ENCODE measurements at regions not wholly inside any gene's neighbourhood (a gene's known extent, or its start where the extent isn't known, plus 50 kb on each side); places are given as distances from the start of the nearest gene placed in this dataset.
"Not testable (repeated sequence)": the region's sequence is repeated elsewhere in the genome, so short reads cannot be mapped to it uniquely, and the experiment has no call there.

DNA sequence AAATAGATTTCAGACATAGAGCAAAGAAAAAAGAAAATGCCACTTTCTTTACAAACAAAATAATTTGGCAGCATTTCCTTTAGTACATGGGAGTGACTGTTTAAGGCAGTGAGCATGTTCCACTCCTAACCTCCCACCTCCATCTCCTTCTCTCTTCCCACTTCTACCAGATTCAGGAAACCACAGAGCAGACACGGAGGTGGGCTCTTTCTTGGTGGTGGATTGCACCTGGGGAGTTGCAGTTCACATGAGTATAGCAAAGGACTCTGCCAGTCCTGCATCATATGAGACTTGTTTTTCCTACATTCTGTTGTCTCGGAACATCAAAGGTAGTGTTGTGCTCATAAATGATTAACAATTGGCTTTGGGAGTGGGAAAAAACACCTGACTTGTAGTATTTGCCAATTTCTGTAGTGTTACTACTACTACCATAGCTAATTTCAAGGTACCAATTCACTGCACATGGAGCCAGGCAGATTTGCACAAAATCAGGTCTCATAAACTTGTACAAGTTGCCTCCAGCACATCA is 137.2 kb downstream of the SPP2 start:
- Mint-ChIP-seq H3K27me3 (peaks cover 17% of the 10 kb centered on the region), H3K4me3 (no peak overlapping the region), H3K27ac (no peak overlapping the region), H3K9me3 (ENCODE audit: low read depth) (peaks cover 2% of the 10 kb centered on the region), H3K36me3 (peaks cover 2% of the 10 kb centered on the region), H3K4me1 (peaks cover 2% of the 10 kb centered on the region)
- CTCF ChIA-PET: no interaction called here
- DNase-seq: no peak
- no peak for ATAC-seq

DNA sequence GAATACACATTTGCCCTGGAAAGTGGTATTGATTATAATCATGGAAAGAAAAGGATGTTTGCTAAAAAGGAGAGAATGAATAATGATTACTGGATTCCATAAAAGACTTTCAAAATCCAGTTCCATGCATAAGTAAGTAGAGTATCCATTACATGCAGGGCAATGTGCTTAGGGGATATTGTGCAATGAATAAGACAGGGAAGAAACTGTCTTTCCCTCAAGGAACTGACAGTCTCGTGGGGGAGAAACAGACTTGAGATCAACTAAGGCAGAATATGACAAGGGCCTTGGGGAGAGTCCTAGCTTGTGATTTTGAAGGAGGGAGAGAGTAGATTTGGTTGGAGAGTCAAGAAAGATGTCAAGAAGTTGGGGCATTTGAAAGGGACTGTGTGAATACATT is 130.6 kb downstream of the SPP2 start:
- H3K4me3 Mint-ChIP-seq: no peak overlapping the region
- peaks cover 37% of the 10 kb centered on the region for H3K27me3 Mint-ChIP-seq
- DNase-seq (no peak), ATAC-seq (no peak)
- CTCF ChIA-PET: no interaction called here
- H3K27ac Mint-ChIP-seq: no peak overlapping the region
- H3K4me1 Mint-ChIP-seq: peaks cover 2% of the 10 kb centered on the region
- H3K36me3 Mint-ChIP-seq: no peaks in the 10 kb centered on the region
- no peaks in the 10 kb centered on the region for H3K9me3 Mint-ChIP-seq (ENCODE audit: low read depth)

DNA sequence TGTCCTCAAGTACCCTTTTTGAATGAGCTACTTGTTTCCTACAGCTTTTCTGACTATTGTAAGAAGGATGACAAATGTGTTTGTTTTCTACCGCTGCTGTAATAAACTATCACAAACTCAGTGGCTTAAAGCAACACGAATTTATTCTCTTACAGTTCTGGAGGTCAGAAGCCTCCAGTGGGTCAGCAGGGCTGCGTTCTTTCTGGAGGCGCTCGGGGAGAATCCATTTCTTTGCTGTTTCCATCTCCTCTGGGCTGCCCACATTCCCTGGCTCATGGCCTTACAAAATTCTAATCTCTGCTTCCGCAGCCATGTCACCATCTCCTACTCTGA is 128.5 kb downstream of the SPP2 start:
- CTCF ChIA-PET: no interaction called here
- H3K27me3 Mint-ChIP-seq: peaks cover 27% of the 10 kb centered on the region
- no peak overlapping the region for H3K4me3 Mint-ChIP-seq
- DNase-seq (no peak), ATAC-seq (no peak)
- peaks cover under 1% of the 10 kb centered on the region for H3K4me1 Mint-ChIP-seq
- no peaks in the 10 kb centered on the region for H3K9me3 Mint-ChIP-seq (ENCODE audit: low read depth)
- H3K36me3 Mint-ChIP-seq: no peaks in the 10 kb centered on the region
- no peak overlapping the region for H3K27ac Mint-ChIP-seq

DNA sequence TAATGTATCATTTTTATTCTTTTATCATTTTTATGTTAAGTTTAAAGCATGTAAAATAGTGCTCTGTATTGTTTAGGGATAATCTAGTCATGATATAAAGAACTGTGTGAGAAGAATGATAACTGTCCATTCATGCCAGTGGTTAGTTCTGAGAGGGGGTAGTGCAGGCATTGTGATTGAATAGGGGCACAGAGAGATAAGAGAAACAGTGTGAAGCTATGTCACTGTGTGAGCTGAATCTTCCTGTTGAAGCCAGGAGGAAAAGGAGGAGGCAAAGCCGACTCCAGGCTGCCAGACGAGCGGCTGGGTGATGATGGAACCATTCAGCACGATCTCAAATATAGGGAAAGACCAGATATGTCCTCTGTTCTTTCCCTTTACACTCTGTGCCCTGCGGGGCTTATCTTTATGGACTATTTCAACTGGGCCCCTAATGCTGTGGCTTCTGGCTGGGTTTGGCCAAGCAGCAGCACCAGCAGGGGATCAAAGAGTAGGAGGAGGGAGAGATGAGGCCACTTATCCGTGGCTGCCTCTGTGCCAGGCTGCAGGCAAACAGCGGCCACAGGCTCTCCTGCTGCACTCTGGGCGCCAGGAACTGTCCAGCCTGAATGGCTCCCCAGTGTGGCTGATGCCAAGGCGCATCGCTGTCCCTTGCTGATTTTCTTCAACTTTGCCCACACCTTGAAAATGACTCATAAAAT is 128.0 kb downstream of the SPP2 start:
- CTCF ChIA-PET: no interaction called here
- Mint-ChIP-seq H3K27ac (no peak overlapping the region), H3K27me3 (peaks cover 25% of the 10 kb centered on the region), H3K9me3 (ENCODE audit: low read depth) (no peaks in the 10 kb centered on the region), H3K36me3 (no peaks in the 10 kb centered on the region), H3K4me3 (no peak overlapping the region), H3K4me1 (no peaks in the 10 kb centered on the region)
- ATAC-seq (no peak), DNase-seq (no peak)

DNA sequence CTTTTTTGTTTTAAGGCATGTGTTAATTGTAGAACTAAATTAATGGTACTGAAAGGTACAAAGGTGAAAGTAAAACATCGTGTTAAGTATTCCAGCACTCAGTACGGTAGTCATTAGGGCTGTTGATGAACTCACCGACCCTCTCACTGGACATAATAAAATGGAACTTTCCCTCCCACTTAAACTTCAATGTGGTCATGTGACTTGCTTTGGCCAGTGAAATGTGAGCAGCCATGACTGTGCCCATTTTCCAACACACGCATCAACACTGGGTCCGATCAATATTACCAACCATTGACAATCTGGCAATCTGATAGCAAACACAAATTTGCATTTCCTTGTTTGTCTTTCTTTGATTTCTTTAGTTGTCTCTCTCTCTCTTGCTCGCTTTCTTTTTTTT is 125.1 kb downstream of the SPP2 start:
- H3K4me3 Mint-ChIP-seq: no peak overlapping the region
- CTCF ChIA-PET: no interaction called here
- H3K27ac Mint-ChIP-seq: no peak overlapping the region
- DNase-seq (no peak), ATAC-seq (no peak)
- no peaks in the 10 kb centered on the region for H3K9me3 Mint-ChIP-seq (ENCODE audit: low read depth)
- H3K27me3 Mint-ChIP-seq: peaks cover 10% of the 10 kb centered on the region
- no peaks in the 10 kb centered on the region for H3K36me3 Mint-ChIP-seq
- H3K4me1 Mint-ChIP-seq: peaks cover 3% of the 10 kb centered on the region

DNA sequence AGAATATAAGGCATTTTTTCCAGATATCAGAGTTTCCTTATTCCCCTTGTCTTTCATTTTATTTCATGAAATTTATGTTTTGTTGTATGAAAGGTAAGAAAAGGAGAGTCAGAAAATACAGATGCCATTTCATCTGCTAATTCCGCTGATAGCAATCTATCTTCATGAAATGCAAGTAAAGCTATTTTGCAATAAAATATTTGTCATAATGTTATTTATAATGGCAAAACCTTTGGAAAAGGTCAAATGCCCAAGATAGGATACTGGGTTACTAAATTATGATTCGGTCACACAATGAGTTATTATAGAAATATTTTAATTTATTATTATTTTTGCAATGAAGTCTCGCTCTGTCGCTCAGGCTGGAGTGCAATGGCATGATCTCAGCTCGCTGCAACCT is 124.2 kb downstream of the SPP2 start:
- Mint-ChIP-seq H3K4me1 (peaks cover 3% of the 10 kb centered on the region), H3K9me3 (ENCODE audit: low read depth) (no peaks in the 10 kb centered on the region), H3K27ac (no peak overlapping the region), H3K4me3 (no peak overlapping the region), H3K36me3 (no peaks in the 10 kb centered on the region), H3K27me3 (peaks cover 9% of the 10 kb centered on the region)
- DNase-seq: no peak
- no peak for ATAC-seq
- CTCF ChIA-PET: interaction anchor here (1.0 kb wide), 1 partner anchor 39 kb away, joined by 4 read pairs; no protein-coding TSS in a partner anchor

DNA sequence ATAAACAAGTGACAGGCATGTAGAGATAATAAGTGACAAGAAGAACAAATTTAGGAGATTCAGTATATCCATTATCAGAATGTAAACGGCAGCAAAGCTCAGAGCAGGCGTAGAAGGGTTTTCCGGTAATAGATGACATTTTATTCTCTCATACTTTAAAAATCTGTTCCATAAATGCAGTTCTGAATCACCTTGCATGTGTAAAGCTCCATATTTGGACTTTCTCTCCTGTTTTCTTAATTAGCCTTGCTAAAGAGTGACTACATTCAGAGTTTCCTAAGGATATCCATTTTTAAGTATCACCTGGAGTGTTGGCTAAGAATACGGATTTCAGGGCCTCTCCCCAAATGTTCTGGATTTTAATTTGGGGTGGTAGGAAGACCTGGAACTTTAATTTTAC is 122.0 kb downstream of the SPP2 start:
- Mint-ChIP-seq H3K27ac (no peak overlapping the region), H3K27me3 (peaks cover 3% of the 10 kb centered on the region), H3K4me3 (no peak overlapping the region), H3K36me3 (no peaks in the 10 kb centered on the region), H3K4me1 (peaks cover 3% of the 10 kb centered on the region), H3K9me3 (ENCODE audit: low read depth) (no peaks in the 10 kb centered on the region)
- DNase-seq: no peak
- CTCF ChIA-PET: no interaction called here
- ATAC-seq: no peak

DNA sequence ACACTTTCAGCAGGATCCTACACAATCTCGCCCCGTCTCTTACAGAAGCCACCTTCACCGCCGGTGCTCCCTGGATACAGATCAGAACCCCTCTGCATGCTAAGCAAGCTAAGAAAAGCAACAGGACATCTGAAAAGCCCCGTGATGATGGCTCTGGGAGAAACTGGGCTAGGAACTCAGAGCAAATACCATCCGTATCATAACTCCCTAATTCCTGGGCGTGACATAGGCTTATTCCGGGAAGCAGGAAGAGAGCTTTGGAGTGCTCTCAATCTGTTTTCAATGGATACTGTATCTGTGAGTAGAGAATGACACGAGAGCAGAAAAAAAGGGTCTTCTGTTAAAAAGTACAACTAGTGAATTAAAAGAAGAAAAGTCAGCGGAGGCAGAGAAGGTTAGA is 121.6 kb downstream of the SPP2 start:
- ATAC-seq: no peak
- H3K4me3 Mint-ChIP-seq: no peak overlapping the region
- H3K4me1 Mint-ChIP-seq: peaks cover 3% of the 10 kb centered on the region
- H3K27ac Mint-ChIP-seq: no peak overlapping the region
- no peak for DNase-seq
- peaks cover 3% of the 10 kb centered on the region for H3K27me3 Mint-ChIP-seq
- H3K36me3 Mint-ChIP-seq: no peaks in the 10 kb centered on the region
- CTCF ChIA-PET: no interaction called here
- H3K9me3 Mint-ChIP-seq (ENCODE audit: low read depth): no peaks in the 10 kb centered on the region

DNA sequence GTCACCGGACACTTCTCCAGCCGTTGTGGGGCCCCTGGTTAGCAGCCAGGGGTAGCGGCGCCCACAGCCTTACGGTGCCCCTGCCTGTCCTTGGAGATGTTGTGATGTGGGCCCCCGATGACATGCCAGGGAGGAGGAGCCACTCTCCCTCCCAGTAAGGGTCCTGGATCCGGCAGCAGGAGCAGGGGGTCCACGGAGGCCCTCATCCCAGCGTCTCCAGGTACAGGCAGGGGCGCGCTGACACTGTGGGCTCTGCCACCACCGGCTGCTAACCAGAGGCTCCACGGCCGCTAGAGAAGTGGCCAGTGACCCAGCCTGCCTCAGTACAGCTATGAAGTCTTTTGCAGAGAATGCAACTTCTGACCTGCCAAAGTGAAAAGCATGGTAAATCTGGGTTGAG is 121.2 kb downstream of the SPP2 start:
- DNase-seq (no peak), ATAC-seq (no peak)
- CTCF ChIA-PET: no interaction called here
- peaks cover 3% of the 10 kb centered on the region for H3K27me3 Mint-ChIP-seq
- H3K9me3 Mint-ChIP-seq (ENCODE audit: low read depth): no peaks in the 10 kb centered on the region
- peaks cover 3% of the 10 kb centered on the region for H3K4me1 Mint-ChIP-seq
- H3K36me3 Mint-ChIP-seq: no peaks in the 10 kb centered on the region
- no peak overlapping the region for H3K27ac Mint-ChIP-seq
- no peak overlapping the region for H3K4me3 Mint-ChIP-seq

DNA sequence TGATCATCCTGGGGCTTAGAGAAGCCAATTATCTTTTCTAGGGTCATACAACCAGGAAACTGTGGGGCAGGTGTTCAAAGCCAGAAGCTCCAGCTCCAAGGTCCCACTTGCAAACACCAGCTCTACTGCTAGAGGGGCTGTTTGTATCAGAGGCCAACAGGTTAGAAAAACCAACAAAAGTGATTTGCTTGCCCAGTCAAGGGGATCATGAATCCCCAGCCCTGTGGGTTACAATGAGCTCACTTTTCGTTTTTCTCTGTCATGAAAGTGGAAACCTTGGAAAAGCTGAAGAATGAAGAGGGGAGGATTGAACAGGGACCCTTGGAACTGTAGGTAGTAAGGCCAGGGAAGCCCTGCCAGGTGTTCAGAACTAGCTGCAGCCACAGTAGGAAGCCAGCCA is 119.2 kb downstream of the SPP2 start:
- no peak for ATAC-seq

DNA sequence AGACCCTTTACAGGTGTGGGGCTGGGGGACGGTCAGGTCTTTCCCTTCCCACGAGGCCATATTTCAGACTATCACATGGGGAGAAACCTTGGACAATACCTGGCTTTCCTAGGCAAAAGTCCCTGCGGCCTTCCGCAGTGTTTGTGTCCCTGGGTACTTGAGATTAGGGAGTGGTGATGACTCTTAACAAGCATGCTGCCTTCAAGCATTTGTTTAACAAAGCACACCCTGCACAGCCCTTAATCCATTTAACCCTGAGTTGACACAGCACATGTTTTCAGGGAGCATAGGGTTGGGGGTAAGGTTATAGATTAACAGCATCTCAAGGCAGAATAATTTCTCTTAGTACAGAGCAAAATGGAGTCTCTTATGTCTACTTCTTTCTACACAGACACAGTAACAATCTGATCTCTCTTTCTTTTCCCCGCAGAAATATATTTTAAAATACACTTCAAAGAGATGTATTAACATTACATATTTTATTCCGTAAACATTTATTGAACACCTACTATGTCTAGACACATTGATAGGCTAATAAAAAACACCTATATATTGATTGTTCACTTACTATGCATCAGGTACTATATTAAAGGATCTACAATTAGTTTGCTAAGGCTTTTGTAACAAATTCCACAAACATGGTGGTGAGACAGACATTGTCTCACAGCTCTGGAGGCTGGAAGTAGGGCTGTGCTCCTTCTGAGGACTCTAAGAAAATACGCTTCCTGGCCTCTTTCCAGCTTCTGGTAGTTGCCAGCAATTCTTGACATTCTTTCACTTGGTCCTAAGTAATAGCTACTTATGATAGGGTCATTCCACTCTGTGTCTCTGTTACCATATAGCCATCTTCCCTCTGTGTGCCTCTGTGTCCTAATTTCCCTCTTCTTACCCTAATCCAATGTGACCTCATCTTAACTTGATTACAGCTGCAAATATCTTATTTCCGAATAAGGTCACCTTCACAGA is 118.4 kb downstream of the SPP2 start:
- H3K4me3 Mint-ChIP-seq; H3K27ac Mint-ChIP-seq; H3K36me3 Mint-ChIP-seq; H3K9me3 Mint-ChIP-seq (ENCODE audit: low read depth); DNase-seq; H3K27me3 Mint-ChIP-seq; ATAC-seq: not testable (repeated sequence)
- CTCF ChIA-PET: interaction anchor here (0.7 to 0.9 kb wide), 2 partner anchors 68 to 232 kb away, joined by 3 read pairs; no protein-coding TSS in a partner anchor
- peaks cover 15% of the 10 kb centered on the region for H3K4me1 Mint-ChIP-seq

More for the DNA sequence above, 119.2 kb downstream of the SPP2 start:
- Mint-ChIP-seq H3K4me3 (no peak overlapping the region), H3K9me3 (ENCODE audit: low read depth) (no peaks in the 10 kb centered on the region), H3K36me3 (no peaks in the 10 kb centered on the region), H3K27me3 (peaks cover 3% of the 10 kb centered on the region), H3K4me1 (peaks cover 8% of the 10 kb centered on the region), H3K27ac (no peak overlapping the region)
- DNase-seq: no peak
- CTCF ChIA-PET: interaction anchor here (0.7 to 0.9 kb wide), 3 partner anchors 48 to 231 kb away, joined by 3 read pairs; no protein-coding TSS in a partner anchor

DNA sequence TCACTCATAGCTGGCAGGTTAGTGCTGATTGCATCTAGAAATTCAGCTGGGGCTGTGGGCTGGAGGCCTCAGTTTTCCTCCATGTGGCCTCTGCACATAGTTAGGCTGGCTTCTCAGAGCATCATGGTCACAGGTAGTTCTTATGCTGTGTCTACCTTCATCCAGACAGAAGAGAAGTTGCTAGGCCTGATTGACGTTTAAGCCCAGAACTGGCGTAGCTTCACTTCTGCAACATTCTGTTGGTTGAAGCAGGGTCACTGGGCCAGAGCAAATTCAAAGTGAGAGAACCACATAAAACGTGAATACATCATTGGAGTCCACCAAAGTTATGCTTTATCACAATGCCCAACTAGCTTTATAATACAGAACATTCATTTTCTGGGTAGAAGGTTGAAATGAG is 116.0 kb downstream of the SPP2 start:
- DNase-seq (no peak), ATAC-seq (no peak)
- H3K4me3 Mint-ChIP-seq: no peak overlapping the region
- CTCF ChIA-PET: no interaction called here
- H3K36me3 Mint-ChIP-seq: no peaks in the 10 kb centered on the region
- H3K9me3 Mint-ChIP-seq (ENCODE audit: low read depth): no peaks in the 10 kb centered on the region
- H3K27ac Mint-ChIP-seq: no peak overlapping the region
- H3K27me3 Mint-ChIP-seq: peaks cover 3% of the 10 kb centered on the region
- H3K4me1 Mint-ChIP-seq: peaks cover 19% of the 10 kb centered on the region

DNA sequence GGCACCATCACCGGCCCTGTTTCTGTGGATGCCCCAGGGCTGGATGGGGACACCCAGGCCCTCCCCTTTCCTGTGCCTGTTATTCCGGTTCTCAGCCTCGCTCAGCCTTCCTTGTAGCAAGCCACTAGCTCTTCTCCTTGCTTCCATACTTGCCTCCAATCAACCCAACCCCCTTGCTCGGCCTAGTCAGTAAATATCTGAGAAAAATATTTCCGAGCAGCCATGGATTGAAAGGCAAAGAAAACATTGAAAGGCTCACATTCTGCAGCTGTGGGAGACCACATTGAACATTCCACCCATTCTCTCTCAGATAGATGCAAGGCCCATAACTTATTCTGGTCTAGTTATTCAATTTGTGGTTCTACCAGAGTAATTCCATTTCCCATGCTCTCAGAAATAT is 114.9 kb downstream of the SPP2 start:
- Mint-ChIP-seq H3K4me3 (no peak overlapping the region), H3K36me3 (no peaks in the 10 kb centered on the region), H3K4me1 (peaks cover 16% of the 10 kb centered on the region), H3K27me3 (no peaks in the 10 kb centered on the region), H3K27ac (no peak overlapping the region), H3K9me3 (ENCODE audit: low read depth) (no peaks in the 10 kb centered on the region)
- CTCF ChIA-PET: interaction anchor here (1.3 kb wide), 1 partner anchor 335 kb away, joined by 3 read pairs; no protein-coding TSS in a partner anchor
- ATAC-seq (no peak), DNase-seq (no peak)
